IMR-90 (cell line): ENCODE measurements at regions not wholly inside any gene's neighbourhood (a gene's known extent, or its start where the extent isn't known, plus 50 kb on each side); places are given as distances from the start of the nearest gene placed in this dataset.

Experiments used
- ATAC-seq: fragments of 200-7000 bp; cut with Tn5 transposase; 2 replicates; pipeline ENCODE4 v1.9.1; 2020; ENCODE audit warnings: low read depth, mild to moderate bottlenecking, moderate library complexity
- BruUV-seq: library from RNA; stranded (reverse); fragments of 400-500 nt; replicated peaks from 2 replicates; lab custom pipeline; 2021; lab: Mats Ljungman, UMichigan
- CTCF ChIA-PET: fragments of 300-600 bp; formaldehyde crosslinking; extraction: SDS; loops from one replicate; lab custom pipeline; 2021; ENCODE audit warnings: antibody characterized with exemption; lab: Yijun Ruan, JAX
- POLR2A ChIA-PET: fragments of 300-600 bp; sonication (Branson Sonifier 250); formaldehyde crosslinking; loops from one replicate; lab custom pipeline; 2022; ENCODE audit warnings: antibody characterized with exemption; ENCODE audit not compliant: unreplicated experiment; lab: Charles Lee
- DNase-seq: peaks from one replicate; pipeline ENCODE4 v3.0.0; 2013
- H2AFZ ChIP-seq: replicated peaks from 2 replicates; pipeline ENCODE3; 2013; ENCODE audit warnings: low read length, mild to moderate bottlenecking; ENCODE audit not compliant: poor library complexity
- H2AK5ac ChIP-seq: 2 replicates; pipeline ENCODE4 v1.6.1; 2013; ENCODE audit warnings: low read depth, low read length, inconsistent platforms
- H2AK9ac ChIP-seq: replicated peaks from 2 replicates; pipeline ENCODE3; 2013; ENCODE audit warnings: mild to moderate bottlenecking, low read depth, low read length, moderate library complexity; ENCODE audit not compliant: poor library complexity
- H2BK120ac ChIP-seq: 2 replicates; pipeline ENCODE4 v1.6.1; 2013; ENCODE audit warnings: low read depth, low read length, inconsistent platforms
- H2BK15ac ChIP-seq: 3 replicates; pipeline ENCODE4 v1.6.1; 2013; ENCODE audit warnings: low read depth, low read length, inconsistent platforms
- H2BK20ac ChIP-seq: 2 replicates; pipeline ENCODE4 v1.6.1; 2013; ENCODE audit warnings: low read depth, mild to moderate bottlenecking, inconsistent platforms, low read length, moderate library complexity
- H2BK5ac ChIP-seq: 2 replicates; pipeline ENCODE4 v1.6.1; 2013; ENCODE audit warnings: mild to moderate bottlenecking, low read depth, low read length, inconsistent platforms; ENCODE audit not compliant: poor library complexity, severe bottlenecking
- H3K14ac ChIP-seq: replicated peaks from 2 replicates; pipeline ENCODE4 v1.6.1; 2013; ENCODE audit warnings: low read depth, low read length, inconsistent platforms
- H3K18ac ChIP-seq: 2 replicates; pipeline ENCODE4 v1.6.1; 2013; ENCODE audit warnings: low read depth, low read length, control low read depth
- H3K23ac ChIP-seq: 2 replicates; pipeline ENCODE4 v1.6.1; 2013; ENCODE audit warnings: low read depth, low read length, inconsistent platforms
- H3K27ac ChIP-seq: 2 replicates; pipeline ENCODE4 v1.5.1; 2013; ENCODE audit warnings: mild to moderate bottlenecking, control low read depth, low read length; ENCODE audit not compliant: insufficient read depth
- H3K27me3 ChIP-seq: 2 replicates; pipeline ENCODE4 v1.6.1; 2013; ENCODE audit warnings: low read length; ENCODE audit not compliant: control insufficient read depth, insufficient read depth
- H3K36me3 ChIP-seq: 2 replicates; pipeline ENCODE4 v1.6.1; 2013; ENCODE audit warnings: low read length, mixed read lengths; ENCODE audit not compliant: control insufficient read depth, insufficient read depth
- H3K4ac ChIP-seq: 2 replicates; pipeline ENCODE4 v1.6.1; 2013; ENCODE audit warnings: low read depth, low read length, inconsistent platforms
- H3K4me1 ChIP-seq: 2 replicates; pipeline ENCODE4 v1.6.1; 2013; ENCODE audit warnings: low read length, mixed read lengths; ENCODE audit not compliant: control insufficient read depth, insufficient read depth
- H3K4me2 ChIP-seq: 2 replicates; pipeline ENCODE4 v1.6.1; 2013; ENCODE audit warnings: low read depth, mild to moderate bottlenecking, control low read depth, low read length, moderate library complexity
- H3K4me3 ChIP-seq: 2 replicates; pipeline ENCODE4 v1.5.1; 2013; ENCODE audit warnings: low read depth, mild to moderate bottlenecking, control low read depth, low read length, moderate library complexity; ENCODE audit not compliant: insufficient read depth
- H3K56ac ChIP-seq: 2 replicates; pipeline ENCODE4 v1.6.1; 2013; ENCODE audit warnings: low read length, inconsistent platforms; ENCODE audit not compliant: insufficient read depth; ENCODE audit errors: extremely low read depth
- H3K79me1 ChIP-seq, 2 experiments: 2 replicates each; pipeline ENCODE4 v1.6.1; 2013; ENCODE audit warnings: low read length in 2 of 2, inconsistent platforms in 1 of 2, low read depth in 1 of 2
- H3K9ac ChIP-seq: 2 replicates; pipeline ENCODE4 v1.6.1; 2013; ENCODE audit warnings: low read depth, low read length, control low read depth
- H3K9me1 ChIP-seq: 2 replicates; pipeline ENCODE4 v1.6.1; 2013; ENCODE audit warnings: low read length, inconsistent platforms; ENCODE audit not compliant: insufficient read depth
- H3K9me3 ChIP-seq: 2 replicates; pipeline ENCODE4 v1.6.1; 2013; ENCODE audit warnings: low read length; ENCODE audit not compliant: control insufficient read depth, insufficient read depth
- H4K20me1 ChIP-seq: 2 replicates; pipeline ENCODE4 v1.6.1; 2013; ENCODE audit warnings: low read length, inconsistent platforms; ENCODE audit not compliant: insufficient read depth
- H4K5ac ChIP-seq: 2 replicates; pipeline ENCODE4 v1.6.1; 2013; ENCODE audit warnings: mild to moderate bottlenecking, low read depth, low read length, control low read depth
- H4K8ac ChIP-seq, 2 experiments: 2 replicates each; pipeline ENCODE4 v1.6.1; 2013; ENCODE audit warnings: low read depth in 2 of 2, low read length in 2 of 2, control low read depth in 1 of 2, inconsistent platforms in 1 of 2
- H4K91ac ChIP-seq: 2 replicates; pipeline ENCODE4 v1.6.1; 2013; ENCODE audit warnings: low read depth, low read length, inconsistent platforms; ENCODE audit not compliant: insufficient read depth
- CHD1 ChIP-seq: IDR thresholded peaks from 2 replicates; pipeline ENCODE4 v1.6.1; 2012; ENCODE audit warnings: low read depth, low read length, improper control_type of control experiment
- NFE2L2 ChIP-seq: fragments of 150-350 bp; IDR thresholded peaks from 2 replicates; pipeline ENCODE4 v1.6.1; 2016; ENCODE audit warnings: low read depth, mild to moderate bottlenecking, low read length
- POLR2A ChIP-seq: IDR thresholded peaks from 2 replicates; pipeline ENCODE4 v1.6.1; 2012; ENCODE audit warnings: mild to moderate bottlenecking, low read depth, low read length
- RCOR1 ChIP-seq: IDR thresholded peaks from 2 replicates; pipeline ENCODE4 v1.6.1; 2012; ENCODE audit warnings: mild to moderate bottlenecking, low read length, improper control_type of control experiment; ENCODE audit not compliant: insufficient replicate concordance
- SMC3 ChIP-seq: fragments of 150-350 bp; IDR thresholded peaks from 2 replicates; pipeline ENCODE4 v1.6.1; 2016; ENCODE audit warnings: low read depth, mild to moderate bottlenecking, antibody characterized with exemption, low read length, moderate library complexity
- USF2 ChIP-seq: fragments of 150-350 bp; IDR thresholded peaks from 2 replicates; pipeline ENCODE4 v1.6.1; 2017; ENCODE audit warnings: mild to moderate bottlenecking, antibody characterized with exemption, low read length, low read depth
- WGBS, 2 experiments: methylation state at CpG; one replicate each; pipeline versions ENCODE4 v1.1.5 to v1.1.7; 2013; ENCODE audit warnings: missing lambda C conversion rate in 2 of 2; ENCODE audit not compliant: insufficient read length in 1 of 2; ENCODE audit errors: extremely low coverage in 2 of 2; 5-methylcytosine and 5-hydroxymethylcytosine counted together
- dilution Hi-C: fragments of 300-500 bp; cut with HindIII; formaldehyde crosslinking; loops from one replicate; pipeline ENCODE4 v1.14.3; 2018; ENCODE audit warnings: low sequenced_read_pairs; ENCODE audit not compliant: unreplicated experiment
- in situ Hi-C: fragments of 300-500 bp; cut with MboI; formaldehyde crosslinking; loops from 3 replicates; pipeline ENCODE4 v1.14.3; 2019; ENCODE audit warnings: low sequenced_read_pairs, inconsistent platforms, mixed read lengths
- intact Hi-C: fragments of 100-400 bp; cut with micrococcal nuclease; formaldehyde crosslinking; loops from 2 replicates; pipeline ENCODE4 v1.10.0; 2022

GRCh38 chr11:109329716-109330115 lies 92.3 kb upstream of the C11orf87 start:
- no peak for DNase-seq
- dilution Hi-C loops = no loop called here
- ChIA-PET POLR2A (no interaction called here), CTCF (no interaction called here)
- H3K4me3 ChIP-seq = no peak overlapping the region
- no peak overlapping the region for H2BK5ac ChIP-seq
- H3K36me3 ChIP-seq = no peaks in the 10 kb centered on the region
- H3K27ac ChIP-seq = no peak overlapping the region
- H3K4me1 ChIP-seq = no peaks in the 10 kb centered on the region
- no peak overlapping the region for H3K23ac ChIP-seq
- intact Hi-C loops = no loop called here
- no peak overlapping the region for H2BK15ac ChIP-seq
- H4K91ac ChIP-seq = no peak overlapping the region
- H4K20me1 ChIP-seq = no peaks in the 10 kb centered on the region
- H3K9me1 ChIP-seq = no peaks in the 10 kb centered on the region
- no CpG with 5 or more reads among the region's 2 CpGs for WGBS, 2 experiments
- no TSS peak for BruUV-seq
- H2AFZ ChIP-seq = no peak overlapping the region
- H2BK120ac ChIP-seq = no peak overlapping the region
- no peak overlapping the region for H2BK20ac ChIP-seq
- H2AK5ac ChIP-seq = no peak overlapping the region
- H3K9ac ChIP-seq = no peak overlapping the region
- H3K4me2 ChIP-seq = no peak overlapping the region
- H3K56ac ChIP-seq = no peak overlapping the region
- H3K4ac ChIP-seq = no peak overlapping the region
- H4K5ac ChIP-seq = no peak overlapping the region
- H3K79me1 ChIP-seq = no peaks in the 10 kb centered on the region
- no peak overlapping the region for H3K18ac ChIP-seq
- in situ Hi-C loops = no loop called here
- TF ChIP-seq NFE2L2 (no peak), SMC3 (no peak), CHD1 (no peak), POLR2A (no peak), RCOR1 (no peak), USF2 (no peak)
- H4K8ac ChIP-seq = no peak overlapping the region
- ATAC-seq = no peak
- no peaks in the 10 kb centered on the region for H3K27me3 ChIP-seq
- H2AK9ac ChIP-seq = no peak overlapping the region
- H3K14ac ChIP-seq = no peak overlapping the region
- peaks cover 1% of the 10 kb centered on the region; the same call in 1 of the 2 replicates for H3K9me3 ChIP-seq
